Omental fat pad (tissue), 3 donors: ENCODE measurements at regions not wholly inside any gene's neighbourhood (a gene's known extent, or its start where the extent isn't known, plus 50 kb on each side); places are given as distances from the start of the nearest gene placed in this dataset.

ENCODE experiments used
- ATAC-seq: fragments of 150-250 bp; one replicate; pipeline ENCODE4 v1.9.1; 2016; ENCODE audit warnings: mild to moderate bottlenecking, moderate library complexity; ENCODE audit not compliant: low FRiP score
- DNase-seq: peaks from one replicate; pipeline ENCODE4 v3.0.0-alpha.2; 2019; ENCODE audit warnings: low spot score
- TF ChIP-seq, protein P1 (sequence below), 3 donors: fragments of 450-650 bp; IDR thresholded peaks; one replicate each; pipeline ENCODE4 v1.5.1; 2016 to 2017; ENCODE audit warnings: antibody characterized with exemption in 3 of 3, mild to moderate bottlenecking in 3 of 3, moderate library complexity in 2 of 3

- DNase-seq (no peak), ATAC-seq (no peak)
- TF ChIP-seq, protein P1, sequence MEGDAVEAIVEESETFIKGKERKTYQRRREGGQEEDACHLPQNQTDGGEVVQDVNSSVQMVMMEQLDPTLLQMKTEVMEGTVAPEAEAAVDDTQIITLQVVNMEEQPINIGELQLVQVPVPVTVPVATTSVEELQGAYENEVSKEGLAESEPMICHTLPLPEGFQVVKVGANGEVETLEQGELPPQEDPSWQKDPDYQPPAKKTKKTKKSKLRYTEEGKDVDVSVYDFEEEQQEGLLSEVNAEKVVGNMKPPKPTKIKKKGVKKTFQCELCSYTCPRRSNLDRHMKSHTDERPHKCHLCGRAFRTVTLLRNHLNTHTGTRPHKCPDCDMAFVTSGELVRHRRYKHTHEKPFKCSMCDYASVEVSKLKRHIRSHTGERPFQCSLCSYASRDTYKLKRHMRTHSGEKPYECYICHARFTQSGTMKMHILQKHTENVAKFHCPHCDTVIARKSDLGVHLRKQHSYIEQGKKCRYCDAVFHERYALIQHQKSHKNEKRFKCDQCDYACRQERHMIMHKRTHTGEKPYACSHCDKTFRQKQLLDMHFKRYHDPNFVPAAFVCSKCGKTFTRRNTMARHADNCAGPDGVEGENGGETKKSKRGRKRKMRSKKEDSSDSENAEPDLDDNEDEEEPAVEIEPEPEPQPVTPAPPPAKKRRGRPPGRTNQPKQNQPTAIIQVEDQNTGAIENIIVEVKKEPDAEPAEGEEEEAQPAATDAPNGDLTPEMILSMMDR (IDR thresholded peaks at IDR 0.05) = no peak
Observed at GRCh38 chr10:121065330-121065729, 214.2 kb downstream of the WDR11 start.

DNA sequence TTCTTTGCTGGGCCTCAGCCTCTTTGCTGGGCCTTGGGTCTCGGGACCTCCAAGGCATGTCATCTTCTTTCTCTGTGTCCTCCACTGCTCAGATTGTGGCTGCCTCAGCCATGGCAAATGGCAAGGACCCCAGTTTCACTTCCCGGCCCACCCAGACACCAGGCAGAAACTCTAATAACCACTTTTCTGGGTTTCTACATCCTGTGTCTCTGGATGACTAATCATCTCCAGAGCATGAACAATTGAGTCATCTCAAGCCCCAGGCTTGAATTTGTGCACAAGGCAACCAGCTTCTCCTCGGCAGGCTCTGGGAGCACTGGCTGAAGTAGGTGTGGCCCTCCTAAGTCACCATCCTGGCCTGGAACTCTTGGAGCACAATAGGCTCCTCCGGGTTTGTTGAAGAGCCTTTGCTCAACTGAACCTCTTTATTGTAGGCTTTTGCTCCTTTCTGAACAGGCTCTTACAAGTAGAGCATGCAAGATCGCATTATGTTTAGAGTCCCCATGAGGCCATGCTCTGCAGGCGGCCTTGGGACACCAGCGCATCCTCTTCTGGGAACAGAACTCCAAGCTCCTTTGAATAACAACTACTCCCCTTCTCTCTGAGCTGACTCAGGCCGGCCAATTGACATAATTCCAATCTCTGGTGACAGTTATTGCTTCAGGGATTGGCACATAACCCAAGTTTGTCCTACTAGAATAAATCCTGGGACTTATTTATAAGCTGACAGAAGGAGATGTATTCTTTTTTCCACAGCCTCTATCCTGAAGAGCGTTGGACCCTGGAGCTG, 218.1 kb downstream of the WDR11 start:
- DNase-seq (no peak), ATAC-seq (no peak)
- TF ChIP-seq, protein P1 (IDR thresholded peaks at IDR 0.05) = no peak

GRCh38 chr10:121070275-121071070, 219.3 kb downstream of the WDR11 start:
- TF ChIP-seq, protein P1 (IDR thresholded peaks at IDR 0.05) = no peak
- ATAC-seq (no peak), DNase-seq (no peak)

GRCh38 chr10:121071901-121072300, 220.7 kb downstream of the WDR11 start:
- TF ChIP-seq, protein P1 (IDR thresholded peaks at IDR 0.05) = no peak
- no peak for ATAC-seq
- DNase-seq = no peak

DNA sequence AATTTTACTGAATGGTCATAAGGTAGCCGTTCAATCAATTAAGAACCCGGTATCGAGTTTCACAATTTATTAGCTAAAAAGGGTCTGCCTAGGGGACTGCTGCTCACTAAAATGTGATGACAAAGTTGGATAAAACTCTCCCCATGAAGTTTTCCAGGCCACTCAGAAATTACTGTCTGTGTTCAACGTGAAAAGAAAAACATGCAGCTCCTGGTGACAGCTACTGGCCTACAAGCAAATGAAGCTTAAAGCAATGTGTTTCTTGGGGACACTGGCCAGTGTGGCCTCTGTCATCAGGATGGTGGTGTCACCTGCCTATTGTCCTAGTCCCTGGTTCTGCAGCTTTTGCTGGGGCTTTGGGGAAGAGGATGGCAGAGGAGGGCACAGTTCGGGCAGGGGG, 222.6 kb downstream of the WDR11 start:
- TF ChIP-seq, protein P1 (IDR thresholded peaks at IDR 0.05) = no peak
- ATAC-seq (no peak), DNase-seq (no peak)

- TF ChIP-seq, protein P1 (IDR thresholded peaks at IDR 0.05) = no peak
- DNase-seq (no peak), ATAC-seq (peak; percentile 72)
Observed at GRCh38 chr10:121076776-121077715, 225.9 kb downstream of the WDR11 start.
